Endothelial cell of umbilical vein (primary cell): ENCODE measurements at regions not wholly inside any gene's neighbourhood (a gene's known extent, or its start where the extent isn't known, plus 50 kb on each side); places are given as distances from the start of the nearest gene placed in this dataset.

Source experiments
- EZH2 ChIP-seq: IDR thresholded peaks from 2 replicates; pipeline ENCODE4 v1.6.1; 2012; ENCODE audit warnings: borderline replicate concordance, low read depth, mild to moderate bottlenecking, moderate library complexity, low read length, inconsistent platforms; ENCODE audit not compliant: severe bottlenecking
- POLR2A ChIP-seq: IDR thresholded peaks from 2 replicates; pipeline ENCODE4 v1.6.1; 2012; ENCODE audit warnings: low read depth, mild to moderate bottlenecking, control low read depth, low read length
- POLR2AphosphoS5 ChIP-seq: IDR thresholded peaks from 2 replicates; pipeline ENCODE4 v1.6.1; 2012; ENCODE audit warnings: low read depth, mild to moderate bottlenecking, control low read depth, low read length, moderate library complexity; ENCODE audit not compliant: insufficient read depth
- TF ChIP-seq, protein P1 (sequence below), 2 donors: IDR thresholded peaks; 1 replicate in 1 of 2; 2 replicates in 1 of 2; pipeline ENCODE4 v1.5.1; 2011; ENCODE audit warnings: low read length in 2 of 2, mild to moderate bottlenecking in 2 of 2, moderate library complexity in 2 of 2, control low read depth in 1 of 2, inconsistent platforms in 1 of 2, low read depth in 1 of 2; ENCODE audit not compliant: insufficient read depth in 1 of 2; ENCODE audit errors: extremely low read depth in 1 of 2

DNA sequence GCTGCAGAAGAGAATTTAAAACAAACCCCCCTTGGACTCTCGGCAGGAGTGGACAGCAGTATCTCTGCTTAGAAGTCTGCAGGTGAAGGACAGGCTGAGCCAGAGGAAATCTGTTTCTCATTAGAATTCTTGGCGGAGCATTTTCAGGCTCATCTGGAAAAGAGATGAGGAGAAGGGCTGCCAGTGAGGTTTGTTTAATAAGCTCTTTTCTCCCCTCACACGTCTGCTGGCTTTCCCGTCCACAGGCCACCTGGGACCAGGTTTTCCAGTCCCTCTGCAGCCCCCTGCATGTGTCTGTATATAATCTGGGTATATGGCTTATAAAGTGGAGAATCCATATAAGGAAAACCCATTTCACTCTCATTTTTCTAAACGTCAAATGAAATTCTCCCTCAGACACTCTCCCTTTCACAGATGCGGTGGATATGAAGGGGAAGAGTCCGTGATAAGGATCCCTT lies 155.4 kb upstream of the TPM1 start:
- TF ChIP-seq POLR2AphosphoS5 (no peak), POLR2A (no peak), EZH2 (no peak)
- TF ChIP-seq, protein P1, sequence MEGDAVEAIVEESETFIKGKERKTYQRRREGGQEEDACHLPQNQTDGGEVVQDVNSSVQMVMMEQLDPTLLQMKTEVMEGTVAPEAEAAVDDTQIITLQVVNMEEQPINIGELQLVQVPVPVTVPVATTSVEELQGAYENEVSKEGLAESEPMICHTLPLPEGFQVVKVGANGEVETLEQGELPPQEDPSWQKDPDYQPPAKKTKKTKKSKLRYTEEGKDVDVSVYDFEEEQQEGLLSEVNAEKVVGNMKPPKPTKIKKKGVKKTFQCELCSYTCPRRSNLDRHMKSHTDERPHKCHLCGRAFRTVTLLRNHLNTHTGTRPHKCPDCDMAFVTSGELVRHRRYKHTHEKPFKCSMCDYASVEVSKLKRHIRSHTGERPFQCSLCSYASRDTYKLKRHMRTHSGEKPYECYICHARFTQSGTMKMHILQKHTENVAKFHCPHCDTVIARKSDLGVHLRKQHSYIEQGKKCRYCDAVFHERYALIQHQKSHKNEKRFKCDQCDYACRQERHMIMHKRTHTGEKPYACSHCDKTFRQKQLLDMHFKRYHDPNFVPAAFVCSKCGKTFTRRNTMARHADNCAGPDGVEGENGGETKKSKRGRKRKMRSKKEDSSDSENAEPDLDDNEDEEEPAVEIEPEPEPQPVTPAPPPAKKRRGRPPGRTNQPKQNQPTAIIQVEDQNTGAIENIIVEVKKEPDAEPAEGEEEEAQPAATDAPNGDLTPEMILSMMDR (IDR thresholded peaks at IDR 0.05; ENCODE audit: extremely low read depth in 1 of 2, insufficient read depth in 1 of 2, low read depth in 1 of 2, low read length in 2 of 2), result no peak
